CD4-positive, alpha-beta T cell treated with Interleukin-10 for 1 hour (primary cell): ENCODE measurements at regions not wholly inside any gene's neighbourhood (a gene's known extent, or its start where the extent isn't known, plus 50 kb on each side); places are given as distances from the start of the nearest gene placed in this dataset.

ENCODE experiments used
- DNase-seq: peaks from one replicate; pipeline ENCODE4 v3.0.0-alpha.2; 2020

- no peak for DNase-seq
These were observed 49.7 kb upstream of the ARHGAP5 start for GRCh38 chr14:32027255-32027939.
